ENCODE measurements at regions not wholly inside any gene's neighbourhood (a gene's known extent, or its start where the extent isn't known, plus 50 kb on each side); places are given as distances from the start of the nearest gene placed in this dataset.

GRCh38 chr20:53873230-53873604 is 197.2 kb downstream of the BCAS1 start:
- H3K4me3 ChIP-seq, result no peak overlapping the region
- BruUV-seq (replicated peaks), result no TSS peak
- CTCF ChIA-PET, result no interaction called here

GRCh38 chr20:53872561-53873229 is 197.7 kb downstream of the BCAS1 start:
- Histone ChIP-seq H3K79me2 (ENCODE audit: low read depth) (no peaks in the 10 kb centered on the region), H2AFZ (peak overlapping the region; percentile 30), H3K9me2 (ENCODE audit: insufficient read depth) (no peaks in the 10 kb centered on the region), H3K9me3 (ENCODE audit: insufficient read depth, low read depth) (no peaks in the 10 kb centered on the region), H3K27ac (no peak overlapping the region), H3F3A (ENCODE audit: insufficient read depth, low read depth) (peaks cover 19% of the 10 kb centered on the region), H3K4me3 (no peak overlapping the region), H4K20me1 (ENCODE audit: insufficient read depth) (no peaks in the 10 kb centered on the region), H3K36me3 (ENCODE audit: low read depth) (no peaks in the 10 kb centered on the region), H3K4me1 (replicated peaks; ENCODE audit: insufficient read depth) (peaks cover 40% of the 10 kb centered on the region), H3K27me3 (ENCODE audit: insufficient read depth, low read depth) (no peaks in the 10 kb centered on the region), H3K4me2 (no peak overlapping the region)
- TF ChIP-seq, protein P1, sequence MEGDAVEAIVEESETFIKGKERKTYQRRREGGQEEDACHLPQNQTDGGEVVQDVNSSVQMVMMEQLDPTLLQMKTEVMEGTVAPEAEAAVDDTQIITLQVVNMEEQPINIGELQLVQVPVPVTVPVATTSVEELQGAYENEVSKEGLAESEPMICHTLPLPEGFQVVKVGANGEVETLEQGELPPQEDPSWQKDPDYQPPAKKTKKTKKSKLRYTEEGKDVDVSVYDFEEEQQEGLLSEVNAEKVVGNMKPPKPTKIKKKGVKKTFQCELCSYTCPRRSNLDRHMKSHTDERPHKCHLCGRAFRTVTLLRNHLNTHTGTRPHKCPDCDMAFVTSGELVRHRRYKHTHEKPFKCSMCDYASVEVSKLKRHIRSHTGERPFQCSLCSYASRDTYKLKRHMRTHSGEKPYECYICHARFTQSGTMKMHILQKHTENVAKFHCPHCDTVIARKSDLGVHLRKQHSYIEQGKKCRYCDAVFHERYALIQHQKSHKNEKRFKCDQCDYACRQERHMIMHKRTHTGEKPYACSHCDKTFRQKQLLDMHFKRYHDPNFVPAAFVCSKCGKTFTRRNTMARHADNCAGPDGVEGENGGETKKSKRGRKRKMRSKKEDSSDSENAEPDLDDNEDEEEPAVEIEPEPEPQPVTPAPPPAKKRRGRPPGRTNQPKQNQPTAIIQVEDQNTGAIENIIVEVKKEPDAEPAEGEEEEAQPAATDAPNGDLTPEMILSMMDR (conservative IDR thresholded peaks at IDR 0.05), result no peak
- TF ChIP-seq EZH2 (IDR thresholded peaks at IDR 0.05; ENCODE audit: low read depth), result no peak
- no peak for DNase-seq
- POLR2A ChIA-PET (ENCODE audit: unreplicated experiment), result interaction anchor here (0.6 to 0.8 kb wide), 2 partner anchors 8 to 181 kb away, joined by 3 to 8 read pairs; no protein-coding TSS in a partner anchor
- no TSS peak for BruUV-seq (replicated peaks)
- intact Hi-C loops (cut with micrococcal nuclease; ENCODE audit: unreplicated experiment), result no loop called here
- CTCF ChIA-PET, result no interaction called here

More at GRCh38 chr20:53873230-53873604, 197.2 kb downstream of the BCAS1 start:
- H3K27ac ChIP-seq, result no peak overlapping the region
- no peaks in the 10 kb centered on the region for H3K9me2 ChIP-seq (ENCODE audit: insufficient read depth)
- intact Hi-C loops (cut with micrococcal nuclease; ENCODE audit: unreplicated experiment), result no loop called here
- H3K4me2 ChIP-seq, result no peak overlapping the region
- DNase-seq, result no peak
- H3K79me2 ChIP-seq (ENCODE audit: low read depth), result no peaks in the 10 kb centered on the region
- no peak overlapping the region for H2AFZ ChIP-seq
- no peaks in the 10 kb centered on the region for H4K20me1 ChIP-seq (ENCODE audit: insufficient read depth)
- H3F3A ChIP-seq (ENCODE audit: insufficient read depth, low read depth), result peaks cover 14% of the 10 kb centered on the region
- peaks cover 35% of the 10 kb centered on the region for H3K4me1 ChIP-seq (replicated peaks; ENCODE audit: insufficient read depth)
- no peaks in the 10 kb centered on the region for H3K27me3 ChIP-seq (ENCODE audit: insufficient read depth, low read depth)
- H3K36me3 ChIP-seq (ENCODE audit: low read depth), result no peaks in the 10 kb centered on the region
- POLR2A ChIA-PET (ENCODE audit: unreplicated experiment), result interaction anchor here (0.6 kb wide), 1 partner anchor 255 kb away, joined by 4 read pairs; no protein-coding TSS in a partner anchor
- H3K9me3 ChIP-seq (ENCODE audit: insufficient read depth, low read depth), result no peaks in the 10 kb centered on the region
- TF ChIP-seq, protein P1 (conservative IDR thresholded peaks at IDR 0.05), result no peak
- TF ChIP-seq EZH2 (IDR thresholded peaks at IDR 0.05; ENCODE audit: low read depth), result no peak

- Histone ChIP-seq H2AFZ (peak overlapping the region; percentile 30), H3K79me2 (ENCODE audit: low read depth) (no peaks in the 10 kb centered on the region), H4K20me1 (ENCODE audit: insufficient read depth) (no peaks in the 10 kb centered on the region), H3F3A (ENCODE audit: insufficient read depth, low read depth) (peaks cover 24% of the 10 kb centered on the region), H3K27me3 (ENCODE audit: insufficient read depth, low read depth) (no peaks in the 10 kb centered on the region), H3K4me2 (no peak overlapping the region), H3K4me3 (no peak overlapping the region), H3K36me3 (ENCODE audit: low read depth) (no peaks in the 10 kb centered on the region), H3K4me1 (replicated peaks; ENCODE audit: insufficient read depth) (peaks cover 46% of the 10 kb centered on the region), H3K9me2 (ENCODE audit: insufficient read depth) (no peaks in the 10 kb centered on the region), H3K9me3 (ENCODE audit: insufficient read depth, low read depth) (no peaks in the 10 kb centered on the region), H3K27ac (no peak overlapping the region)
- no TSS peak for BruUV-seq (replicated peaks)
- POLR2A ChIA-PET (ENCODE audit: unreplicated experiment), result interaction anchor here (0.5 to 0.8 kb wide), 4 partner anchors 8 to 180 kb away, joined by 3 to 8 read pairs (median 6); no protein-coding TSS in a partner anchor
- no peak for TF ChIP-seq EZH2 (IDR thresholded peaks at IDR 0.05; ENCODE audit: low read depth)
- no peak for DNase-seq
- CTCF ChIA-PET, result no interaction called here
- intact Hi-C loops (cut with micrococcal nuclease; ENCODE audit: unreplicated experiment), result no loop called here
Measured at GRCh38 chr20:53872081-53872541, 198.3 kb downstream of the BCAS1 start.
